Stimulated activated CD8-positive, alpha-beta memory T cell treated with anti-CD3 and anti-CD28 coated beads, Interleukin-2, amount 100 ng/mL, for 1 hour (primary cell): ENCODE measurements at regions not wholly inside any gene's neighbourhood (a gene's known extent, or its start where the extent isn't known, plus 50 kb on each side); places are given as distances from the start of the nearest gene placed in this dataset.

Source experiments
- DNase-seq, 2 donors: peaks; one replicate each; pipeline ENCODE4 v3.0.0-alpha.2; 2020; ENCODE audit warnings: low read depth in 2 of 2

GRCh38 chr5:96247097-96247701, 185.8 kb downstream of the PCSK1 start:
- no peak for DNase-seq

DNA sequence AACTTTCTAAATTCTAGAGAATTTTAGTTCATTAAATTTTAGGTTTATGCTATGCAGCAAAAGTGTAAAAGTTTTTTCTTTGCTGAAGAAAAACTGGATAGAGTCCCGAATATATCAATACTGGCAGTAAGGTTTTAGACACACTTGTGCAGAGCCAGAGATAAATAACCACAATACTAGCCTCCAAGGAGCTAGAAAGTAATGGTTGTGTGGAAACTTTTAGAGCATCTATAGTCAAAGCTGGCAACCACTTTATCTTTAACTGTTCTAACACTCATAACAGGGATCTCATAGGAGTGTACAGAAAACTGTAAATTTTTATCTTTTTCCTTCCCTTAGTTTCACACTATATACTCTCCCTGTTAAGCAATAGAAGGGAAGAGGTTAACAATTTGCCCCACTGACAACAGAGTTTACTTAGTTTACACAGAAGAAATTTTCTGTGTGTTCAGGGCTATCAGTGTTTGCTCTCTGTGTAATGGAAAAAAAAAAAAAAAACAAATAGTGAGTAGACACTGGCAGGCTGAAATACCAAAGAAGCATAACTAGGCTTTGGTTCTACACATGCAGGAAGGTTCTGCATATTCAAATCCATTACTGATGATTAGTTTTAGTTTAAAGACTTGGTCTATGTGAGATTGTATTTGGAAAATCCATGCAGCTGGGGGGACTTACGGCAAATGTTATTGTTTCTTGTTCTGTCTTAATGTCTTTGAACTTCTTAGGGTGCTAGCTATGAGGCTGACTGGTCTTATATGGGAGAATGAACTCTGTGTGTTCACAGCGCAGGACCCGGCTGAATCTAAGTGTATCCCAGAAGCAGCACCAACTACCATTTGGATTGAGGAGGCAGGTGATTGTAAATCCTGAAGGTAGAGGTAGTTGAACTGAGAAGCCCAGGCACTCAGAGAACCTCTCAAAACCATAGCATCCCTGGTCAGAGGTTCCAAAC, 187.6 kb downstream of the PCSK1 start:
- DNase-seq, result no peak

DNA sequence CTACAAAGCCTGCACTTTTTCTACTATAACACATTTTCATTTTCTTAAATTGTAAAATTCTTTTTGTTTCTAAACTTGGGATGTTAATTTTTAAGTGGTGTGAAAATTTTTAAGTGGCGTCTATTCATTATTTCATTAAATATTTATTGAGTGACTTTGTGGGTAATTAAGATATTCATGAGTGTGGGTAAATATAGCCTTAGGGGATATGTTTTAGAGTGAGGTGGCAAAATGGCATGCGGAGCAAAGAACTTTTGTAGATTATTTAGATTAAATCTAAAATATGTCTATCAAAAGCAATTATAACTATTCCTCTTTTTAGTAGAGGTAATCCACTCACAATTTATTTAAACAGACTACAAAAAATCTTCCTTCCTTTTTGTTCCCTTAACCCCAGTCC, 188.4 kb downstream of the PCSK1 start:
- DNase-seq, result no peak

DNA sequence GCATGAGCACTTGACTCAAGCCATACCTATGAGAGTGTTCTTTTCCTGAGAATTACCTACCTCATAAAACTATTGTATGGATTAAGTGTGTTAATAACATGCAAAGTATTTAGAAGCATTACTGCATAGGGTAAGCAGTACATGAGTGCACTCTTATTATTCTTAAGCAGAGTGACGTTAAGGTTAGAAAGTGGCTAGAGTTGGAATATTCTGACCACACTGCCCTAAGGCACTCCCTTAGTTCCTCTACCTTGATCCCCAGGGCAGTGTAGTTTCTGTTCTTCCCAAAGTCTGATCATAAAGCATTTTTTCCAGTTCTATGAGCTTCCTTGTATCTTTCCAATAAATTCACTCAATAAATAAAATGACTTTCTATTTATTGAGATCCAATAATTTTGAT, 189.2 kb downstream of the PCSK1 start:
- DNase-seq, result no peak

- no peak for DNase-seq
Measured at GRCh38 chr5:96243203-96243602, 189.8 kb downstream of the PCSK1 start.

- no peak for DNase-seq
Measured at GRCh38 chr5:96242571-96242970, 190.5 kb downstream of the PCSK1 start.

- no peak for DNase-seq
Measured at GRCh38 chr5:96236831-96237230, 196.2 kb downstream of the PCSK1 start.

- DNase-seq, result no peak
Measured at GRCh38 chr5:96236051-96236450, 197.0 kb downstream of the PCSK1 start.

DNA sequence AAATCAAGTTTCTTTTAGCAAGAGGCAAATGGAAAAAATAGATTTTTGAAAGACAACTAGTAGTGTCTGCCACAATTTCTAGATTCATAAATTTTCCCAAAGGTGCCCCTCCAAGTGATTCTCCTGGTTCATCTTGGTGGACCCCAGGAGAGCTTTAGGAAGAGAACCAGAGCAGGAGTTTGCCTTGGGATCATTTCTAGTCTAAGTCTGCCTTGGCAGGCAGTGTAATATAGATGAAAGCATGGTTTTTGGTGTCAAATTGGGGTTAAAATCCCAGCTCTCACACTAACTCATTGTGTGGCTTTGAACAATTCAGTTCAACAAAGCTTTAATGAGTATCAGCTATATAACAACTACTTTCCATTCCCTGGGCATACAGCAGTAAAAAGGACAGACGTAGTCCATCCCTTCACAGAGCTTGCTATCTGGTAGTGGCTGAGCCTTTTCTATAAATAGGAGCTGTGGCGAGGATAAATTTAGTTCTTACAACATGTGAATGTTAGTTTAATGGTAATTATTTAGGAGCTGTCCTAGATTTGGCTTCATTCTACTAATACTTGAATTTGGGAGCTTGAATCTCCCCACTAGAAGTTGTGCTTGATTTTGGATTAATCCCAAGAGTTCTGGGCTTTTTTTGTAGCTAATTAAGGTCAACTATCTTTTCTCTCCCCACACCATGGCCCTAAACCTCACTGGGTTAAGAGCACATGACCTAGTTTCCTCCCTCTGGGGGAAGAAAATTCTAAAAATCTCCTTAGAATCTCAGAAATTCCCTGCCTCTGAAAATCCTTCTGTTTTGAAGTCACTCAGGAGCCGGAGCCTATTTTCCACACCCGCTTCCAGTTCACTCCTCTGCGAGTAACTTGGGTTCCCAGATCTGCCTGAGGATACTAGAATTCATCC, 197.8 kb downstream of the PCSK1 start:
- no peak for DNase-seq

DNA sequence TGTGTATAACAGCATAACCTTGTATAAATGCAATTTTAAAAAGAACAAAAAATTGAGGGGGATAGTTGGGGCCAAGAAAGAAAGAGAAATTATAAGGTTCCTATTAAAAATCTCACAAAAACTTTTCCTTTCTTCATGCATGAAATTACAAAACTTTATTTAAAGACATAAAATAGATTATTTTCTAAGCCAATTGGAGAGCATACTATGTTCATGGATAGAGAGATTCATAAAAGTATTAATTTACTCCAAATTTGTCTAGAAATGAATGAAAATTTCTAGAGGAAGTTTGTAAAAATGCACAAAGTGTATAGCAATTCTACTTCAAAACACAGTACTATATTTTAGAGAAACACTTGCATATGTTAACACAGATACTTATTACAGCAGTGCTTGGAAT, 200.4 kb downstream of the PCSK1 start:
- DNase-seq, result no peak

DNA sequence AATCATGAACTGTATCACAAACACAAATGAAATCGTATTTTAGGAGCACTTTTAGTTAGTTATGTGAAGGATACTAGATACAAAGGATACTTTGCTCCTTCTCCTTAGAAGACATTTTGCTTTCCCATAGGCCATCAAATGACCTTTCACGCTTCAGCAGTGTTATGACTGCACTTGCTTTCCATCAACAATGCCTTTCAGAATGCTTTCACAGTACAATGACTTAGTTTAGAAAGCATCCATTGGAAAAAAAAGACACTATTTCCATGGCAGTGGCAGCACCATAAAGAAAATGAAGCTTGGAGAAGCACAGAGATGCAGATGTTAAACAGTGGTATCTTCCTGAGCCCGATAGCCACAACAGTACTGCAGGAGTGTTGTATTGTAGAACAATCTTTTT, 203.9 kb downstream of the PCSK1 start:
- no peak for DNase-seq

- DNase-seq, result no peak
Measured at GRCh38 chr5:96228408-96228807, 204.6 kb downstream of the PCSK1 start.

GRCh38 chr5:96227957-96228356, 205.1 kb downstream of the PCSK1 start:
- no peak for DNase-seq

- DNase-seq, result no peak
Measured at GRCh38 chr5:96226941-96227552, 206.0 kb downstream of the PCSK1 start.

DNA sequence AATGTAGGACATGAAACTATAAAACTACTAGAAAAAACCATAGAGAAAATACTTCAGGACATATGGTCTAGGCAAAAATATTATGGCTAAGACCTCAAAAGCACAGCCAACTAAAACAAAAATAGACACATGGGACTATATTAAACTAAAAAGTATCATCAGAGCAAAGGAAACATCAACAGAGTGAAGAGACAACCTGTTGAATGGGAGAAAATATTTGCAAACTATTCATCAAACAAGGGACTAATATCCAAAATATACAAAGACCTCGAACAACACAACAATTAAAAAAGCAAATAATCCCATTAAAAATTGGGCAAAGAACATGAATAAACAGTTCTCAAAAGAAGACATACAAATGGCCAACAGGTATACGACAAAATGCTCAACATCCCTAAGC, 210.9 kb downstream of the PCSK1 start:
- DNase-seq, result no peak

GRCh38 chr5:96220610-96221390, 212.2 kb downstream of the PCSK1 start:
- DNase-seq, result no peak

GRCh38 chr5:96219580-96220281, 213.3 kb downstream of the PCSK1 start:
- DNase-seq, result no peak

DNA sequence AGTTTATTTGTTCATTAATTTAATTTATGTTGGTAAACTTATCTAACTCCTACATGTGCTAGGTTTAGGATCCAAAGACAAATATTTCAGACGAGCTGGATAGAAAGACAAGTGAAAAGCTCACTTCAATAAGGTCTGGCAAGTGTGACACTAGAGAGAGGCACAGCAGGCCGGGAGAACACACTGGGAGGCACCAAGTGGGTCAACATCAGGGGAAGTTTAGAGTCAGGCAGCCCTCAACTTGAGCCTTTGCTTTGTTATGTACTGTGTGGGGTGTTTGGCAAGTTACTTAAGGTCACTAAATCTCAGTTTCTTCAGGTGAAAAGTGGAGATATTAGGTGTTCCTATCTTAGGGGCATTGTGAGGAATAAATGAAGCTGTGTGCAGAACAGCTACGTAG, 214.4 kb downstream of the PCSK1 start:
- no peak for DNase-seq

- no peak for DNase-seq
Measured at GRCh38 chr5:96214442-96215197, 218.4 kb downstream of the PCSK1 start.

DNA sequence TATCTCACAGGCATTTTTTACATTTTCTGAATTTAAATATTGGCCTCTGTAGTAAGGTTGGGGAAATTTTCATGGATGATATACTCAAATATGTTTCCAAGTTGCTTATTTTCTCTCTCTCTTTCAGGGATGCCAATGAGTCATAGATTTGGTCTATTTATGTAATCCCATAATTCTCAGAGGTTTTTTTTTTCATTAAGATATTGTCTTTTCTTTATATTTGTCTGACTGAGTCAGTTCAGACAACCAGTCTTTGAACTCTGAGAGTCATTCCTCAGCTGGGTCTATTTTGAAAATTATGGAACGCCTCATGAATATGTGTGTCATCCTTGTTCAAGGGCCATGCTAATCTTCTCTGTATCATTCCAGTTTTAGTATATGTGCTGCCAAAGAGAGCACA, 223.2 kb downstream of the PCSK1 start:
- DNase-seq, result no peak
